VCaP (cell line): ENCODE measurements at regions not wholly inside any gene's neighbourhood (a gene's known extent, or its start where the extent isn't known, plus 50 kb on each side); places are given as distances from the start of the nearest gene placed in this dataset.

Source experiments
- H3K27ac ChIP-seq: fragments of 450-650 bp; 2 replicates; pipeline ENCODE4 v1.5.1; 2017
- CTCF ChIP-seq: fragments of 450-650 bp; conservative IDR thresholded peaks from 2 replicates; pipeline ENCODE4 v1.5.1; 2017; ENCODE audit warnings: mild to moderate bottlenecking, moderate library complexity

- H3K27ac ChIP-seq: no peak overlapping the region
- no peak for TF ChIP-seq CTCF
Observed at GRCh38 chr21:16011719-16012118, 281.9 kb downstream of the USP25 start.

GRCh38 chr21:16013570-16013969 is 283.8 kb downstream of the USP25 start:
- TF ChIP-seq CTCF: no peak
- H3K27ac ChIP-seq: no peak overlapping the region

- TF ChIP-seq CTCF: no peak
- H3K27ac ChIP-seq: no peak overlapping the region
Observed at GRCh38 chr21:16020878-16021277, 291.1 kb downstream of the USP25 start.

- no peak overlapping the region for H3K27ac ChIP-seq
- TF ChIP-seq CTCF: no peak
Observed at GRCh38 chr21:16022116-16022515, 292.3 kb downstream of the USP25 start.

- TF ChIP-seq CTCF: no peak
Observed at GRCh38 chr21:16022921-16023320, 293.1 kb downstream of the USP25 start.

GRCh38 chr21:16028142-16028541 is 298.4 kb downstream of the USP25 start:
- TF ChIP-seq CTCF: no peak

More at GRCh38 chr21:16022921-16023320, 293.1 kb downstream of the USP25 start:
- H3K27ac ChIP-seq: no peak overlapping the region

GRCh38 chr21:16028941-16029464 is 299.2 kb downstream of the USP25 start:
- no peak for TF ChIP-seq CTCF

More at GRCh38 chr21:16028142-16028541, 298.4 kb downstream of the USP25 start:
- no peak overlapping the region for H3K27ac ChIP-seq

More at GRCh38 chr21:16028941-16029464, 299.2 kb downstream of the USP25 start:
- H3K27ac ChIP-seq: no peak overlapping the region
